Adipocyte (in vitro differentiated cells): ENCODE measurements at regions not wholly inside any gene's neighbourhood (a gene's known extent, or its start where the extent isn't known, plus 50 kb on each side); places are given as distances from the start of the nearest gene placed in this dataset.

Experiments
- DNase-seq: peaks from one replicate; pipeline ENCODE4 v3.0.0-alpha.2; 2015; ENCODE audit warnings: low read depth
- H3K27me3 ChIP-seq: replicated peaks from 2 replicates; pipeline ENCODE4 v1.7.0; 2013; ENCODE audit warnings: mild to moderate bottlenecking, low read length, moderate library complexity; ENCODE audit not compliant: control insufficient read depth, insufficient read depth
- H3K36me3 ChIP-seq: 2 replicates; pipeline ENCODE4 v1.7.0; 2013; ENCODE audit warnings: low read length, mild to moderate bottlenecking, moderate library complexity; ENCODE audit not compliant: control insufficient read depth, insufficient read depth, severe bottlenecking
- H3K4me1 ChIP-seq: 2 replicates; pipeline ENCODE4 v1.7.0; 2013; ENCODE audit warnings: mild to moderate bottlenecking, low read length, moderate library complexity; ENCODE audit not compliant: control insufficient read depth, insufficient read depth
- H3K4me3 ChIP-seq: 2 replicates; pipeline ENCODE4 v1.7.0; 2013; ENCODE audit warnings: mild to moderate bottlenecking, low read length, moderate library complexity
- H3K9ac ChIP-seq: 2 replicates; pipeline ENCODE4 v1.7.0; 2013; ENCODE audit warnings: mild to moderate bottlenecking, low read length, moderate library complexity
- H3K9me3 ChIP-seq: 2 replicates; pipeline ENCODE4 v1.7.0; 2013; ENCODE audit warnings: mild to moderate bottlenecking, low read length, moderate library complexity; ENCODE audit not compliant: control insufficient read depth

DNA sequence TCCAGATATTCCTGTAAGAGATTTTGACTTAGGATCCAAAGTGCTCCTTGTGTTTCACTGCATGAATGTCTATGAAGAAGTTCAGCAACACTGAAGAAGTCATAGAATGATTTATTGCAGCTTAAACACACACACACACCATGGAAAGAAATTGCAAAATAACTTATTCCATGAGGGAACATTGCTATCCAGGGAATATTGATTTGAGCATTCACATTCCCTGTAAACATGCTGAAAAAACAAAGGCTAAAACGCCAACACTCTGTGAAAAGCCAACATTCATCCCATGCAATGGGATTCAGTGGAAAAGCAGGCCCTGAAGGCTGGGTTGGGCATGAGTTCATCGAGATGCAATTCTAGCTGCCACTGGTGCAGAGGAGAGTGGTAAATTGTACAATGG lies 109.6 kb upstream of the CXCL14 start:
- Histone ChIP-seq H3K4me1 (peaks cover 5% of the 10 kb centered on the region), H3K27me3 (peaks cover 32% of the 10 kb centered on the region), H3K9ac (no peak overlapping the region), H3K4me3 (no peak overlapping the region), H3K36me3 (no peaks in the 10 kb centered on the region), H3K9me3 (no peaks in the 10 kb centered on the region)
- DNase-seq: no peak

- H3K4me3 ChIP-seq: no peak overlapping the region
- no peak overlapping the region for H3K9ac ChIP-seq
- H3K4me1 ChIP-seq: peaks cover under 1% of the 10 kb centered on the region
- no peaks in the 10 kb centered on the region for H3K36me3 ChIP-seq
- H3K27me3 ChIP-seq: peaks cover 9% of the 10 kb centered on the region
- peaks cover 15% of the 10 kb centered on the region for H3K9me3 ChIP-seq
- DNase-seq: no peak
Observed at GRCh38 chr5:135683189-135683588, 104.4 kb upstream of the CXCL14 start.

DNA sequence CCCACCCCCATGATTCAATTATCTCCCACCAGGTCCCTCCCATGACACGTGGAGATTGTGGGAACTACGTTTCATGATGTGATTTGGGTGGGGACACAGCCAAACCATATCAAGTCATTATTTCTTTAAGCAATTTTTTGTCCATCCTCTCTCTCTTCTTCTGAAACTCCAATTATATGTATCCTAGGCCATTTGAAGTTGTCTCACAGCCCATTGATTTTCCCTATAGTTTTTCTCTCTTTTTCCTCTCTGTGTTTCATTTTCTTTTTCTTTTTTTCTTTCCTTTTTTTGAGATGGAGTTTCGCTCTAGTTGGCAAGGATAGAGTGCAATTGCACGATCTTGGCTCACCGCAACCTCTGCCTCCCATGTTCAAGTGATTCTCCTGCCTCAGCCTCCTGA lies 101.9 kb upstream of the CXCL14 start:
- peaks cover 30% of the 10 kb centered on the region for H3K9me3 ChIP-seq

DNA sequence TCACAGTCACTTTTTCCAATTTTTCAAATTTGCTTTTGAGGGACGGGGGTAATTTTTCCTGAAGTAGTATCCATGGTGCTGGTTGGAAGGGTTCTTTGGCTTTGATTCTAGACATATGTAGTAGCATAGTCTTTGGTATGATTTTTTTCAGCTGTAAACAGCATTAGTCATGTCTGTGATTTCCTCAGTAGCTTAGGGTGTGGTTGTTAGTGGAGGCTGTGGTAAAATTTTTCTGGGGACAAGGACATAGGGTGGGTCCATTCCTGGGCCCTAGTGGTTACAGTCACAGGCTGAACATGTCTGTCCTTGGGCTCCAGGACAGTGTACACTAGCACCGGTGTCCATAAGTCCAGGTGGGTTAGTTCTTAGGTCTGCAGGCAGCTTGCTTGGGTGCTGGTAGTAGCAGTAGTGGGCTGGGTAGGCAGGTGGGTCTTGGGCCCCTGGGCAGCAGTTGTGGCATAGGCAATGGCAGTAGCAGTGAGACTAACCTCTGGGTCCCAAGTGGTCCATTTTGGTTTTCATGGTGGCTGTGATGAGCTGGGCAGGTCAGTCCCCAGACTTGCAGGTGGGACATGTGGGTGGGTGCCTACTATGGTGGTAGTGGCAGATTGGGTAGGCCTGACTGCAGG lies 100.0 kb upstream of the CXCL14 start:
- Histone ChIP-seq H3K36me3 (no peaks in the 10 kb centered on the region), H3K4me3 (no peak overlapping the region), H3K4me1 (no peaks in the 10 kb centered on the region), H3K27me3 (peaks cover 3% of the 10 kb centered on the region), H3K9me3 (peaks cover 37% of the 10 kb centered on the region), H3K9ac (no peak overlapping the region)
- no peak for DNase-seq

More for the DNA sequence above, 101.9 kb upstream of the CXCL14 start:
- Histone ChIP-seq H3K27me3 (peaks cover 3% of the 10 kb centered on the region), H3K4me1 (no peaks in the 10 kb centered on the region), H3K4me3 (no peak overlapping the region), H3K36me3 (no peaks in the 10 kb centered on the region), H3K9ac (no peak overlapping the region)
- DNase-seq: no peak

GRCh38 chr5:135671966-135672365 lies 93.2 kb upstream of the CXCL14 start:
- no peak for DNase-seq
- H3K4me3 ChIP-seq: no peak overlapping the region
- peaks cover 3% of the 10 kb centered on the region for H3K4me1 ChIP-seq
- H3K9me3 ChIP-seq: peaks cover 14% of the 10 kb centered on the region
- peaks cover 26% of the 10 kb centered on the region for H3K27me3 ChIP-seq
- no peak overlapping the region for H3K9ac ChIP-seq
- H3K36me3 ChIP-seq: no peaks in the 10 kb centered on the region

- Histone ChIP-seq H3K4me3 (no peak overlapping the region), H3K27me3 (peaks cover 32% of the 10 kb centered on the region), H3K4me1 (peaks cover 3% of the 10 kb centered on the region), H3K9me3 (peaks cover 12% of the 10 kb centered on the region), H3K36me3 (no peaks in the 10 kb centered on the region), H3K9ac (no peak overlapping the region)
- DNase-seq: no peak
Observed at GRCh38 chr5:135671052-135671705, 92.4 kb upstream of the CXCL14 start.

- H3K4me1 ChIP-seq: peaks cover 3% of the 10 kb centered on the region
Observed at GRCh38 chr5:135670588-135670987, 91.8 kb upstream of the CXCL14 start.

DNA sequence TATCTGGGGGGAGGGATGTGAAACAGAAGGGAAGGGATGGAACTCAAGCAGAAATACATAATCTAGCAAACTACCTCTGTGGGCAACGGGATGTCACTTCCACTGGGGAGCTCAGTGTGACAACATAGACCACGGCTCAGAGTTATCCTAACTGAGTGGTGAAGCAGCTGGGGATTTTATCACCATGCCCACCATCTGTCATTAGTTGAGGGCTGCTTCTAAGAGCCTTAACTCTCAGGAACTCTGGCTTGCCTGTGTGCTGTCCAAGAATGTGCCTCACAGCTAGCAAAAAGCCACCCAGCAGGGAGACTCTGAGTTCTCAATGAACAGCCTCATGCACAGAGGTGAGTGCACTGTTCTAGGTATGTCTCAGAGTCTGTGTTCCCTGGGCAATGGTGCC lies 90.6 kb upstream of the CXCL14 start:
- peaks cover 34% of the 10 kb centered on the region for H3K27me3 ChIP-seq

More at GRCh38 chr5:135670588-135670987, 91.8 kb upstream of the CXCL14 start:
- no peak overlapping the region for H3K4me3 ChIP-seq
- H3K9me3 ChIP-seq: peaks cover 7% of the 10 kb centered on the region
- peaks cover 32% of the 10 kb centered on the region for H3K27me3 ChIP-seq
- H3K36me3 ChIP-seq: no peaks in the 10 kb centered on the region
- DNase-seq: no peak
- no peak overlapping the region for H3K9ac ChIP-seq

DNA sequence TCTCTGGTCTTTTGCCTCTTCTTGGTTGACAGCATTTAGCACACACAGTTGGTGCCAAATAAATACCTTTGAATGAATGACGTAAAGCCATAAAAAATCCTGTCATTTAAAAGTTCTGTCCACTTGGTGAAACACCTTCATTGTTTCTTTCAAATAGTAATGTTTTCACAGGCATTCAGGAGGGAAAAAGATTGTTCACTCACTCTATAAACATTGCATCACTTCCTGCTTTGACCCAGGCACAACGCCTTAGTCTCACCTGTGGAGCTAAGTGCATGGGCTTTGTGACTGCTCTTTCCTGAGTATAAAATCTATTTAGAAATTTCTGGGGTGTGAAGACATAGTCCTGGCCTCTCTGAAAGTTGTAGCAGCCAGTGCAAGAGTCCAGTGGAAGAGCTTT lies 88.9 kb upstream of the CXCL14 start:
- Histone ChIP-seq H3K4me3 (no peak overlapping the region), H3K36me3 (no peaks in the 10 kb centered on the region), H3K9ac (no peak overlapping the region), H3K4me1 (peaks cover 3% of the 10 kb centered on the region), H3K27me3 (peaks cover 46% of the 10 kb centered on the region), H3K9me3 (no peaks in the 10 kb centered on the region)
- DNase-seq: no peak

More for the DNA sequence above, 90.6 kb upstream of the CXCL14 start:
- DNase-seq: no peak
- no peak overlapping the region for H3K9ac ChIP-seq
- no peaks in the 10 kb centered on the region for H3K36me3 ChIP-seq
- no peak overlapping the region for H3K4me3 ChIP-seq
- H3K9me3 ChIP-seq: no peaks in the 10 kb centered on the region
- peaks cover 3% of the 10 kb centered on the region for H3K4me1 ChIP-seq

DNA sequence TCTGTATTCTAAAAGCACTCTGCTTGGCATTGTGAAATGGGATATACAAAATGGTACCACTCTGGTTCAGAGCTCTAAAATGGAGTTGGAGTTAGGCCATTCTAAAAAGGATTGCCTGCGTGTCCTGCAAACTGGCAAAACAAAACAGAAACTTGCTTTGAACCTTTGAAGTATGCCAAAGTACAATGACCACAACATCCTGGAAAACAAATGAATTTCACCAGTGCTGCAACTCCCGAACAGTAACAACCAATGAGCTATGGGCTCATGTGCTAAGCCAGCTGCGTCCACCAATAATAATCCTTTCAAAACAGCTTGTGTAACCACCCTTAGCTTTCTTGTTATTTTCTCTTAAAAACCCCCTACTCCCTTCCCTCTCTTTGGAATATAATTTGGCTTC lies 88.4 kb upstream of the CXCL14 start:
- Histone ChIP-seq H3K27me3 (peaks cover 46% of the 10 kb centered on the region), H3K9me3 (no peaks in the 10 kb centered on the region), H3K9ac (no peak overlapping the region), H3K4me3 (no peak overlapping the region), H3K36me3 (no peaks in the 10 kb centered on the region), H3K4me1 (peaks cover 3% of the 10 kb centered on the region)
- DNase-seq: no peak

DNA sequence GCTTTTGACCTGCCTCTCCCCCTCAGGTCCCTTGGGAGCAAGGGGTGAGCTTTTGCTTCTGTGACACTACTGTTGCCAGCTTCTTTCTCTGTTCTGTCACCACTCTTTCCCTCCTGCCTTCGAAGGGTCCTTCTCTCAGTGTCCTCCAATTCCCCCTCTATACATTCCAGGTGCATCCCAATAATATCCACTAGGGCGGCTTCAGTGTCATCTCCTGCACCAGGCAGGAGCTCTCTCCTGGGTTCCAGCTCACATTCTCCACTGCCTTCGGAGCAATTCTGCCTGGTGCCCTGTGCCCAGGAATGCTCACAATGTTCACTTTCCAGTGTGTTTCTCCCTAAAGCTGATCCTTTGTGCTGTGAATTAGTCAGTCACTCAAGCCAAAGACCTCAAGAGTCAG lies 83.9 kb upstream of the CXCL14 start:
- no peak overlapping the region for H3K9ac ChIP-seq
- peaks cover 9% of the 10 kb centered on the region for H3K9me3 ChIP-seq
- no peak overlapping the region for H3K4me3 ChIP-seq
- DNase-seq: no peak
- no peaks in the 10 kb centered on the region for H3K36me3 ChIP-seq
- H3K4me1 ChIP-seq: peaks cover 19% of the 10 kb centered on the region
- peaks cover 37% of the 10 kb centered on the region for H3K27me3 ChIP-seq
